Endothelial cell of umbilical vein (primary cell): ENCODE measurements at regions not wholly inside any gene's neighbourhood (a gene's known extent, or its start where the extent isn't known, plus 50 kb on each side); places are given as distances from the start of the nearest gene placed in this dataset.
"Not testable (repeated sequence)": the region's sequence is repeated elsewhere in the genome, so short reads cannot be mapped to it uniquely, and the experiment has no call there.

Experiments
- BruUV-seq: library from RNA; stranded (reverse); fragments of 400-500 nt; replicated peaks from 2 replicates; lab custom pipeline; 2021; lab: Mats Ljungman, UMichigan
- CTCF ChIA-PET: fragments of 300-600, 350-600 bp; sonication (Branson Sonifier 250); formaldehyde crosslinking; loops from one replicate; lab custom pipeline; 2021; ENCODE audit warnings: antibody characterized with exemption, inconsistent platforms; lab: Charles Lee
- POLR2A ChIA-PET: fragments of 300-600, 350-600 bp; sonication (Branson Sonifier 250); formaldehyde crosslinking; loops from one replicate; lab custom pipeline; 2021; ENCODE audit warnings: antibody characterized with exemption, inconsistent platforms; lab: Charles Lee
- DNase-seq: peaks from one replicate; pipeline ENCODE4 v3.0.0-alpha.2; 2011; ENCODE audit warnings: low read depth, low spot score
- FAIRE-seq: peaks from 2 replicates; lab custom pipeline; 2011; peaks lifted over from hg19 to GRCh38; lab: Jason Lieb, UNC
- H2AFZ ChIP-seq: 2 replicates; pipeline ENCODE4 v1.6.0; 2012; ENCODE audit warnings: low read depth, low read length, control low read depth, inconsistent platforms
- H3K27ac ChIP-seq: 2 replicates; pipeline ENCODE4 v1.5.1; 2011; ENCODE audit warnings: low read depth, mild to moderate bottlenecking, control low read depth, low read length, moderate library complexity; ENCODE audit not compliant: insufficient read depth
- H3K27me3 ChIP-seq, 2 experiments: 2 replicates each; pipeline versions ENCODE4 v1.6.0 to v1.6.1; 2011; ENCODE audit warnings: low read length in 2 of 2, mixed read lengths in 1 of 2; ENCODE audit not compliant: control insufficient read depth in 2 of 2, insufficient read depth in 2 of 2
- H3K36me3 ChIP-seq, 2 experiments: 2 replicates in 1 of 2; 3 replicates in 1 of 2; pipeline ENCODE4 v1.5.1; 2011; ENCODE audit warnings: low read length in 2 of 2, mild to moderate bottlenecking in 1 of 2, moderate library complexity in 1 of 2; ENCODE audit not compliant: control insufficient read depth in 2 of 2, insufficient read depth in 2 of 2; ENCODE audit errors: extremely low read depth in 1 of 2
- H3K4me1 ChIP-seq: 3 replicates; pipeline ENCODE4 v1.5.1; 2011; ENCODE audit warnings: mild to moderate bottlenecking, low read length; ENCODE audit not compliant: control insufficient read depth, insufficient read depth; ENCODE audit errors: extremely low read depth
- H3K4me2 ChIP-seq: 2 replicates; pipeline ENCODE4 v1.6.1; 2011; ENCODE audit warnings: low read length, control low read depth, mixed read lengths; ENCODE audit not compliant: insufficient read depth
- H3K4me3 ChIP-seq, 3 experiments: fragments of 200-600 bp in 1 of 3; sonication (generic), shearing (Covaris generic) in 1 of 3; replicated peaks in 1 of 3; 2 replicates each; pipeline ENCODE4 v1.5.1; 2011 to 2016; ENCODE audit warnings: control low read depth in 3 of 3, low read length in 3 of 3, mild to moderate bottlenecking in 2 of 3, inconsistent platforms in 1 of 3, low read depth in 1 of 3, moderate library complexity in 1 of 3; ENCODE audit not compliant: insufficient read depth in 1 of 3
- H3K79me2 ChIP-seq: 2 replicates; pipeline ENCODE4 v1.6.0; 2012; ENCODE audit warnings: low read length, inconsistent platforms; ENCODE audit not compliant: control insufficient read depth, insufficient read depth
- H3K9ac ChIP-seq: replicated peaks from 2 replicates; pipeline ENCODE3; 2011; ENCODE audit warnings: low read length, control low read depth; ENCODE audit not compliant: insufficient read depth; ENCODE audit errors: extremely low read depth
- H3K9me1 ChIP-seq: replicated peaks from 3 replicates; pipeline ENCODE4 v1.6.0; 2011; ENCODE audit warnings: mild to moderate bottlenecking, low read length; ENCODE audit not compliant: control insufficient read depth, insufficient read depth; ENCODE audit errors: extremely low read depth
- H3K9me3 ChIP-seq: replicated peaks from 2 replicates; pipeline ENCODE4 v1.5.1; 2012; ENCODE audit warnings: low read length, inconsistent platforms; ENCODE audit not compliant: control insufficient read depth, insufficient read depth
- H4K20me1 ChIP-seq: replicated peaks from 2 replicates; pipeline ENCODE3; 2011; ENCODE audit warnings: mild to moderate bottlenecking, low read length; ENCODE audit not compliant: control insufficient read depth, insufficient read depth; ENCODE audit errors: extremely low read depth
- dilution Hi-C: fragments of 300-500 bp; cut with MboI; formaldehyde crosslinking; loops from one replicate; pipeline ENCODE4 v1.15.0; 2019; ENCODE audit warnings: low sequenced_read_pairs; ENCODE audit not compliant: extremely low pct_ligation_motif_present
- intact Hi-C: fragments of 100-400 bp; cut with micrococcal nuclease; formaldehyde crosslinking; loops from one replicate; pipeline ENCODE4 v1.10.0; 2022

DNA sequence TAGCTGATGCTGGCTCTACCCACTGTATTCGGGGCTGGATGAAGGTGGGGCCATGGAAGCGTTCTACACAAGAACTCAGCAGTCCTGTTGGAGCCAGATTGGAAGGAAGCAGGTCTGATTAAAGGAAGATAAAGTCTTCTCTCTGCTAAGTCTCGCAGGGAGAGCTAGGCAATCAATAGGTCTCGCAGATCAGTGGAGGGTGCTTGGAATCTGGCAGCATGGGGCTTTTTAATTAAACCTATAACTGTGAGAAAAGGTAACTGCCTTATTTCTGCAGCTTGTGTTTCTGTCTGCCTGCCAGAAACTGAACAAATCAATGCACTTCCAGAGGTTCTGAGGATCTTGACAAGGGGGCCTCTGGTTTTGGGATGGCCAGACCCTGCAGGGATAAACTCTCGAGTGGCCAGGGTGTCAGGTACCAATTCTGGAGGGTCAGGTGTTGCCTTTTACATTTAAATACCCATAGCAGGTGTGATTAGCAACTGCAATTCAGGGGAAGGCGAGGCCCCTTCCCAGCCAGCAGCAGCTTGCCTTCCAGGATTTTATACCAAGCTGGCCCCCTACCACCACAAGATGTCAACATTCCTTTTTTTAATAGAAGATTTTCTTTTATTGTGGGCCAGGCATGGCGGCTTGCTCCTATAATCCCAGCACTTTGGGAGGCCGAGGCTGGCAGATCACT, 228.6 kb downstream of the NPIPA7 start:
- H3K9ac ChIP-seq, H3K9me1 ChIP-seq, CTCF ChIA-PET, H3K36me3 ChIP-seq, intact Hi-C loops, H3K4me2 ChIP-seq, H3K27me3 ChIP-seq, DNase-seq, BruUV-seq, H3K27ac ChIP-seq, dilution Hi-C loops, H3K9me3 ChIP-seq, H3K4me3 ChIP-seq, H2AFZ ChIP-seq, H3K4me1 ChIP-seq, POLR2A ChIA-PET, H4K20me1 ChIP-seq, FAIRE-seq, H3K79me2 ChIP-seq: not testable (repeated sequence)

DNA sequence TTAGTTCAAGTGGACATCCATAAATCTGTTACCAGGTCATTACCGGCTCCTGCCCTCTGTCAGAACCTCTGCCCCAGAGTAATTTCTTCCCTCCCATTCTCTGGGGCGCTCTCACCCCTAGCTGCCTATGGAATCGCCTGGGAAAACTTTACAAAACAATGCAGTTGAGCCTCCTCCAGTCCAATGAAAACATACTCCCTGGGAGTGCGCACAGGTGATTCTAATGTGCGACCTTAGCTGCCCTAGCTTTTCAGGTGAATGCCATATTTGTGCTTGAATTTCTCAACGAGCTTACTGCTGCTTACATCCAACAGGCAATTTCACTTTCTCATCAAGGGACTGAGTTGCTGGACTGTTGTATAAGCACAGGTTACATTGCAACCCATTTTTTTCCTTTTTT, 230.7 kb downstream of the NPIPA7 start:
- POLR2A ChIA-PET, intact Hi-C loops, H3K4me3 ChIP-seq, FAIRE-seq, H2AFZ ChIP-seq, H3K9me3 ChIP-seq, H3K9me1 ChIP-seq, H3K4me2 ChIP-seq, dilution Hi-C loops, H3K4me1 ChIP-seq, BruUV-seq, H3K36me3 ChIP-seq, DNase-seq, H3K27me3 ChIP-seq, H3K9ac ChIP-seq, CTCF ChIA-PET, H3K27ac ChIP-seq, H4K20me1 ChIP-seq, H3K79me2 ChIP-seq: not testable (repeated sequence)

DNA sequence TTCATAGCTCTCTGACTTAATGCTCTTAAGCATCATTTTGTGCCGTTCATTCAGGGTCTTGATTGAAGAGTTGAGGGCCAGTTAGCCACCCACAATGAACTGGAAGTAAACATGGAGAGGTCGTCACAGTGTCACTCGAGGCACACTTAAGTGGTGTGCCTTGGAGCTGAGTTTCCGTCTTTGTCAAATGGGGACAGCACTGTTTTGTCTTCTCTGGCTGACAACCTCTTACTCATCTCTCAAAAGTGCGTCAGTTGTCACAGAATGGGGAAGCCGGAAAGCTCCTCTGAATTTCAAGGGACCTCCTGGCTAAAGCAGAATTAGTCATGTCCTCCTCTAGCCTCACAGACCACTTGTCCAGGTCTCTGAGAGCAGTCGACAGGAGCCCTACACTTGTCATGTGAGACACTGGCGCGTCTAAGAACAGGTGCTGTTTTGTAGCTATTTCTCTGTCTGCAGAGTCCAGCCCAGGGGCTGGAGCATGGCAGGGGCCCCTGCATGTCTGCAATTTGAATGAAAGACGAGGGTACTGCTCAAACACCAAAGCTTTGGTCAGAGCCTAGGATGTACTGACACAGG, 231.5 kb downstream of the NPIPA7 start:
- H4K20me1 ChIP-seq, H3K27me3 ChIP-seq, dilution Hi-C loops, H3K4me3 ChIP-seq, H2AFZ ChIP-seq, intact Hi-C loops, FAIRE-seq, H3K4me1 ChIP-seq, H3K9me1 ChIP-seq, DNase-seq, BruUV-seq, H3K36me3 ChIP-seq, H3K4me2 ChIP-seq, POLR2A ChIA-PET, H3K9me3 ChIP-seq, H3K27ac ChIP-seq, H3K9ac ChIP-seq, H3K79me2 ChIP-seq, CTCF ChIA-PET: not testable (repeated sequence)

DNA sequence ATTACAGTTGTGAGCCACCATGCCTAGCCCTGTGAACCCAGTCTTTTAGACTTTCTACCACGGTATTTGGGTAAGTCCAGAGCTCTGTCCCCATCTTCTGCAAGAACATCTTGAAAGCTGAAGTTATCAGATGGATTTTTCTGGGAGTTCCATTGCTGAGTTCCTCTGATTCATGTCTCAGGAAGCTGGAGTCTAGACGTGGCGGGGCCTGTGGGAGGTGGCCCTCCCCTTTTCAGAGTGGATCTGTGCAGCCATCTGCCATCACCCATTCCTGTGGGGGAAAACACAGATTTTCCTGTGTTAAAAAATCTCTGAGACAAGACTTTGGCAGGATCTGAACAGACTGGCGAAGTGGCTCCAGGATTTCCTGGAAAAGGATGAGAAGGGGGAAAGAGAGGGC, 234.3 kb downstream of the NPIPA7 start:
- CTCF ChIA-PET, H3K9me1 ChIP-seq, H3K27me3 ChIP-seq, H3K4me2 ChIP-seq, H2AFZ ChIP-seq, FAIRE-seq, BruUV-seq, H3K4me3 ChIP-seq, H3K27ac ChIP-seq, H3K79me2 ChIP-seq, dilution Hi-C loops, H3K36me3 ChIP-seq, intact Hi-C loops, H3K9me3 ChIP-seq, H4K20me1 ChIP-seq, DNase-seq, POLR2A ChIA-PET, H3K4me1 ChIP-seq, H3K9ac ChIP-seq: not testable (repeated sequence)
